GM21381 (cell line): ENCODE measurements at regions not wholly inside any gene's neighbourhood (a gene's known extent, or its start where the extent isn't known, plus 50 kb on each side); places are given as distances from the start of the nearest gene placed in this dataset.

Experiments used
- ATAC-seq: cut with Tn5 transposase; IDR thresholded peaks from one replicate; pipeline ENCODE4 v1.9.1; 2021; ENCODE audit warnings: mild to moderate bottlenecking, moderate library complexity; ENCODE audit not compliant: unreplicated experiment

GRCh38 chr5:107325866-107326265 lies 344.9 kb downstream of the EFNA5 start:
- no peak for ATAC-seq

- no peak for ATAC-seq
Measured at GRCh38 chr5:107324809-107325208, 345.9 kb downstream of the EFNA5 start.

DNA sequence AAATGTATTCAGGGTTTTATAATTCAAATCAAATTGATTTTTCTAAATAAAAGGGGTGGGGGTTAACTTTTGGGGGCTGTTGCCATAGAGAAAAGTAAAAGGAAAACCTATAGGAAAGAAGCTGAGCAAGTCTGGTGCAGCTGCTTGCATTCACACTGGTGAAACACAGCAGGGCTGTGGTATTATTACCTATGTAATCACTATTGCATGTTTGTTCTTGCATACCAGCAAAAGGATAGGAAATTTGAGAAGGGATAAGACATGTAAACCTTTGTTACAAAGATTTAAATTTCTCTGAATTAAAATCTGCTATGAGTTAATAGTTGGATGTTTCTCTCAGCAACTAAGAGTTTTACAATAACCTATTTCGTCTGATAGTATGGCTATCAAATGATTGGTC lies 346.7 kb downstream of the EFNA5 start:
- no peak for ATAC-seq

- ATAC-seq: no peak
Measured at GRCh38 chr5:107323536-107323935, 347.2 kb downstream of the EFNA5 start.

DNA sequence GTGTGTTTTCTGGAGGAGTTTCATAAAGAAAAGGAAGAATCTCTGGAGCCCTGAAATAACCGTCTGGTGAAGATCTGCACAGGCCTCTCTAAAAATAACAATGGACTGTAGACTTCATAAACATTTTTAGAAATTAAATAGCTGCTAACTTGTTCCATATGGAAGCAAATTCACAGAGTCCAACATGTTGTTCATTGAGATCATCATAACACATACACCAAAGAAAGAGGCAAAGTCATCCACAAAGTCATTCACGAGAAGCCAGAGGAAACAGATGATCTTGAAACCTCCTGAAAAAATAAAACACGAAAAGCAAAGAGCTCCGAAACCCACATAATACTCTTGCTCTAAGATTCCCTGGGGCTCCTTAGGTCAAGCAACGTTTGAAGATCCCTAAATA lies 347.8 kb downstream of the EFNA5 start:
- no peak for ATAC-seq

DNA sequence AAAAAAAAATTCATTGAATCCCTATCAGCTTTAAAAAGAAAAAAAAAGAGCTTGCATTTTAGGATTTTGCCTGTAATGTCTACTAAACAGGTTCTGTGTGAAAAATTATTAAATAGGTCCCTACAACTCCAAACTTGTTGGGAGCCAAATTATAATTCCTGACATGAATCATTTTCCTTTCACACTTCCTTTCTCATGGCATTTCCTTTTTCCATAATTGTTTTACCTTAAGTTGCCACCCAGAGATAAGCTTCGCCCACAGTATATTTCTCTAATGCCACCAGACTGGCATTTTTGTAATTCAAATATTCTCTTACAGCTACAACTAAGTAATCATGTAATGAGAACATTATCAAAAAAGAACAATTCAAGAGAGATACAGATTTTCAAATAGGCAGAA lies 348.8 kb downstream of the EFNA5 start:
- no peak for ATAC-seq

DNA sequence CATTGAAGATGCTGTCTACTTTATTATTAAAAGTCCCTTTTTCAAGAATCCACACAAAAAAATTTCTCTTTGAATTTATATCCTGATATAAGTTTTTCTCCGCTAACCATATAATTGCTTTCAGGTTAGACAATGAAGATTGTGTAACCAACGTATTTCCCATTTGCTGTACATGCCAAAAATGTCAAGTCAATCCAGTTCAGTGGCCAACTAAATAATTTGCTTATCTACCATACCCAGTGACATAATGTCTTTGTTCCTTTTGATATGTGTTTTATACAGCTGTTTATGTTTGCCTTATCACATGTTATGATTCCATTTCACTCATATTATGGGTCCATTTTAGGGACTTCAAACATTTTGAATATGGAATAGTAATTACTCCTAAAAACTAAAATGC lies 349.9 kb downstream of the EFNA5 start:
- no peak for ATAC-seq

GRCh38 chr5:107320376-107320775 lies 350.4 kb downstream of the EFNA5 start:
- ATAC-seq: no peak

GRCh38 chr5:107319901-107320300 lies 350.8 kb downstream of the EFNA5 start:
- ATAC-seq: no peak

- no peak for ATAC-seq
Measured at GRCh38 chr5:107314330-107314729, 356.4 kb downstream of the EFNA5 start.

- no peak for ATAC-seq
Measured at GRCh38 chr5:107313921-107314320, 356.8 kb downstream of the EFNA5 start.

GRCh38 chr5:107313098-107313497 lies 357.6 kb downstream of the EFNA5 start:
- ATAC-seq: no peak

GRCh38 chr5:107310181-107310580 lies 360.6 kb downstream of the EFNA5 start:
- no peak for ATAC-seq

DNA sequence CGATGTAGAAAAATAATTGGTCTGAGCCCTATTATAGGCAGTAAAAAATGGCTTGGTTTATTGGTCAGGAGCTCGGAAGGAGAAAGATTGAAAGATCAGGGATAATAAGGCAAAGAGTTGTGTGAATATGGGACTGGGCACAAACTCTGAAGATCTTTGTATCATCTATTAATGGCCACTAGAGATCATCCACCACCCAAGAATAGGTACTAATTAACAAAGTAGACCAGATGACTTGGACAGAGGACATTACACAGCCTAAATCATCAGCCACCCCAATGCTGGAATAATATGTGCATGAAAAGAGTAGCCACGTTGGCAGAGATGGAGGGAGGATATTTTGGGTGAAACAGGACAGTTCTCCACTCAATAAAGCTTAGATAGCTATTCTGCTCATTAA lies 364.1 kb downstream of the EFNA5 start:
- ATAC-seq: no peak

DNA sequence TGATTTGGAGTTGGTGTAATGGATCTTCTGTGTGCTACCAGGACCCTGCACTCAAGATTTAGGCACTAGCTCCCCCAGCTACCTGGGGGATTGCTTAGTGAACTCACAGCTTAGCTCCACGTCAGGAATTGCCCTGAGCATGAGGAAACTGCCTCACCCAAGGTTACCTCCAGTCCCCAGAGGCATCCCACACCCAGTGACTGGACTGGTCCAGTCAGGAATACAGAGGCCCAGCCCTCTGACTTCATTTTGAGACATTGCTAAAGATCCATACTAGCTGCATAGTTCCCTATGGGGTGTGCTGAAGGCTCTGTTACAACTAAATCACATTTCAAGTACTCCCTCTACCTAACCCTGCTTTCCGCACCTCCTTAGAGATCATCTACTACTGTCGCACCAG lies 364.7 kb downstream of the EFNA5 start:
- no peak for ATAC-seq

GRCh38 chr5:107304684-107305083 lies 366.1 kb downstream of the EFNA5 start:
- no peak for ATAC-seq

- ATAC-seq: no peak
Measured at GRCh38 chr5:107303171-107303968, 367.4 kb downstream of the EFNA5 start.

DNA sequence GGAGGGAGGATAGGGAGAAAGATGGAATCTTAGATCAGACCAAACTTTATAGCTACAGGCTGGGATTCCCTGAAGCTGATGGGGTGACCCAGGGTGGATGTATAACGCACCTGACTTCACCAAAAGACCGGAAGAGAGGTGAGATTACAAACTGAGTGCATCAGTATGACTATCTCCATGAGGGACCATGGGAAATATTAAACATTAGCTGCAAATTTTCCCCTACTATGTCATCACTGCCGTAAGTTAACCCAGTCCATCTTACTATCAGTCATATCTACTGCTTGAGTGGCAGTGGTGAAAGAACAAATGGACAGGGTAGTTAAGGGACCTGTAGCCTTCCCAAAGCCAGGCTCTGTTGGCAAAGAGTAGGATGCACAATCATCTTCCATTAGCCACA lies 368.3 kb downstream of the EFNA5 start:
- ATAC-seq: no peak

DNA sequence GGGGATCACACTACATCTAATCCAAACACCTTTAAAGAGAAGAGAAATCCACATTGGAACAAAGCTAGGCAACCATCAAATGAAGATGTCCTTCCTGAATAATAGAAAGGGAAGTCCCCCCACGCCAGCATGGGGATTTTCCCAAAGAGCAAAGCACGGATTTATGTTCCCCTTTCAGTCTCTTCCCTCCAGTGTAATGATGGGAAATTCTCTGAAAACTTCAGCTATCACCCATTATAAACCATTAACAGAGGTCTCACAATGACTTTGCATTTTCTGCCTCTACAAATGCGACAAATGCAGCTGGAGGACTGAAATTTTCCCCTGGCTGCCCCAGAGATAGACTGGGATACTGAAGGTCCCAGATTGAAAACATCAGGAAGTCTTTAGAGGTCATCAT lies 368.7 kb downstream of the EFNA5 start:
- no peak for ATAC-seq

GRCh38 chr5:107300721-107301327 lies 369.9 kb downstream of the EFNA5 start:
- ATAC-seq: no peak

- peak; percentile 46 for ATAC-seq
Measured at GRCh38 chr5:107296572-107296971, 374.2 kb downstream of the EFNA5 start.

GRCh38 chr5:107295914-107296313 lies 374.8 kb downstream of the EFNA5 start:
- ATAC-seq: no peak

- no peak for ATAC-seq
Measured at GRCh38 chr5:107294669-107295068, 376.1 kb downstream of the EFNA5 start.
